Esophagus muscularis mucosa (tissue), 4 donors: ENCODE measurements at regions not wholly inside any gene's neighbourhood (a gene's known extent, or its start where the extent isn't known, plus 50 kb on each side); places are given as distances from the start of the nearest gene placed in this dataset.

ENCODE experiments used
- DNase-seq: peaks from one replicate; pipeline ENCODE4 v3.0.0-alpha.2; 2017; ENCODE audit errors: extremely low spot score
- H3K27ac ChIP-seq, 4 donors: fragments of 200-600 bp; sonication (generic); replicated peaks in 1 of 4; 1 replicate in 3 of 4; 2 replicates in 1 of 4; pipeline ENCODE4 v1.5.1; 2016 to 2019; ENCODE audit warnings: mild to moderate bottlenecking in 1 of 4
- H3K27me3 ChIP-seq, 4 donors: fragments of 200-600 bp; sonication (generic); one replicate each; pipeline versions ENCODE4 v1.5.1 to v1.6.0; 2016 to 2019
- H3K36me3 ChIP-seq, 4 donors: fragments of 200-600 bp; sonication (generic); one replicate each; pipeline ENCODE4 v1.5.1; 2016 to 2019
- H3K4me1 ChIP-seq, 4 donors: fragments of 200-600 bp; sonication (generic); one replicate each; pipeline ENCODE4 v1.5.1; 2016 to 2019
- H3K4me3 ChIP-seq, 4 donors: fragments of 200-600 bp; sonication (generic); 1 replicate in 2 of 4; 2 replicates in 2 of 4; pipeline ENCODE4 v1.5.1; 2016 to 2019; ENCODE audit warnings: mild to moderate bottlenecking in 4 of 4, moderate library complexity in 1 of 4
- H3K9me3 ChIP-seq, 4 donors: fragments of 200-600 bp; sonication (generic); 1 replicate in 3 of 4; 2 replicates in 1 of 4; pipeline ENCODE4 v1.5.1; 2016 to 2019
- CTCF ChIP-seq, 3 experiments: fragments of 200-600 bp in 2 of 3; fragments of 450-650 bp in 1 of 3; sonication (generic) in 2 of 3; IDR thresholded peaks; one replicate each; pipeline ENCODE4 v1.5.1; 2017 to 2019; ENCODE audit warnings: antibody characterized with exemption in 3 of 3, mild to moderate bottlenecking in 2 of 3, moderate library complexity in 1 of 3
- EP300 ChIP-seq: sonication (generic); formaldehyde crosslinking; IDR thresholded peaks from one replicate; pipeline ENCODE4 v1.6.1; 2017; ENCODE audit warnings: antibody characterized with exemption
- POLR2A ChIP-seq: fragments of 450-650 bp; IDR thresholded peaks from one replicate; pipeline ENCODE4 v1.6.1; 2017; ENCODE audit warnings: antibody characterized with exemption, moderate library complexity, mild to moderate bottlenecking, low read depth
- POLR2AphosphoS5 ChIP-seq, 2 donors: sonication (generic); formaldehyde crosslinking; IDR thresholded peaks; one replicate each; pipeline ENCODE4 v1.6.1; 2017; ENCODE audit warnings: antibody characterized with exemption in 2 of 2
- WGBS: methylation state at CpG from one replicate; pipeline ENCODE4 v1.1.5; 2018; 5-methylcytosine and 5-hydroxymethylcytosine counted together
- intact Hi-C: fragments of 100-400 bp; cut with DNase I; formaldehyde crosslinking; loops from one replicate; pipeline ENCODE4 v1.15.1; 2023

DNA sequence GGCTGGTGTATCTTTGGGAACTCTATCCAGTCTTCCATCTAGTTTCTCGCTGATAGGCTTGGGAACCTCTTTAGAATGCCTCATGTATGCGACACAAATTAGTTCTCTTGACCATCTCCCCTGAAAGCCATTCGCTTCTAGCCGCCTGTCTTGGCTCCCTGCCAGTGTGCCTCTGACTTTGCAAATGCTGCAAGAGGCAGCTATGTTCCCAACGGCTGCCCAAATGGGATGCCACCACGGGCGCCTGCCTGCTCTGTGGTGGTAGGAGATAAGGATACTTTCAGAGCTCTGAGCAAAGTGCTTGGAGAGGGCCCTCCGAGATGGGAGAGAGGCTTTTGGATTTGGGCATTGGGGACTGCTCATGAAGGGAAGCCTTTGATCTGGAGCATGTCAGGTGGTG, 77.7 kb upstream of the IGFBP5 start:
- Histone ChIP-seq H3K9me3 (no peaks in the 10 kb centered on the region), H3K4me1 (peaks cover 10 to 21% (median 14%) of the 10 kb centered on the region in 4 donors), H3K4me3 (no peak overlapping the region), H3K27me3 (no peaks in the 10 kb centered on the region), H3K27ac (no peak overlapping the region), H3K36me3 (no peaks in the 10 kb centered on the region)
- no peak for DNase-seq
- TF ChIP-seq POLR2AphosphoS5 (IDR thresholded peaks at IDR 0.05) (no peak), CTCF (IDR thresholded peaks at IDR 0.05) (no peak), EP300 (no peak), POLR2A (no peak)
- intact Hi-C loops = no loop called here
- 65% methylated on average over 7 of the region's 8 CpGs for WGBS

DNA sequence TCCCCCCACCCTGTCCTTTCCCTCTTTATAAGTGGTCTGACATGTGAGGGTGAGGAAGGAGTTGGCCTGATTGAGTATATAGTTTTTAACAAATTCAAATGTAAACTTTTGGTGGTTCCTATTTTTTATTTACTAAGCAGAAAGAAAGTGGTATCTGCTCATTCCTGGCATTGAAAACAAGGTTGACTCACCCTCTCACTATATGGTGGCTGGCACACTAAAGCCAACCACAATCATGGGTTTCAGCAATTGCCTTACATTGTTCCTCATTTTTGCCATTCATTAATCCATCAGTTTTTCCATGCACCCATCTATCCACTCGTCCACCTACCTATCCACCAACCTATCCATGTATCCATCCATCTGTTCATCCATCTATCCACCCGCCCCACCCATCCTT, 75.4 kb upstream of the IGFBP5 start:
- Histone ChIP-seq H3K36me3 (no peaks in the 10 kb centered on the region), H3K27me3 (no peaks in the 10 kb centered on the region), H3K4me3 (no peak overlapping the region), H3K4me1 (peaks cover 17 to 24% (median 19%) of the 10 kb centered on the region in 4 donors), H3K9me3 (no peaks in the 10 kb centered on the region), H3K27ac (no peak overlapping the region)
- 87% methylated on average over 2 of the region's 2 CpGs for WGBS
- no peak for TF ChIP-seq POLR2A
- TF ChIP-seq POLR2AphosphoS5 (IDR thresholded peaks at IDR 0.05) = no peak
- no peak for TF ChIP-seq CTCF (IDR thresholded peaks at IDR 0.05)
- TF ChIP-seq EP300 = no peak
- intact Hi-C loops = no loop called here
- no peak for DNase-seq

- H3K27me3 ChIP-seq = no peaks in the 10 kb centered on the region
- intact Hi-C loops = no loop called here
- no peak for DNase-seq
- H3K4me3 ChIP-seq = no peak overlapping the region
- H3K36me3 ChIP-seq = no peaks in the 10 kb centered on the region
- H3K27ac ChIP-seq = no peak overlapping the region
- no peaks in the 10 kb centered on the region for H3K9me3 ChIP-seq
- WGBS = 54% methylated on average over 3 of the region's 3 CpGs
- no peak for TF ChIP-seq CTCF (IDR thresholded peaks at IDR 0.05)
- no peak for TF ChIP-seq POLR2AphosphoS5 (IDR thresholded peaks at IDR 0.05)
- no peak for TF ChIP-seq EP300
- TF ChIP-seq POLR2A = no peak
- peaks cover 18 to 19% (median 19%) of the 10 kb centered on the region in 4 donors for H3K4me1 ChIP-seq
Measured at GRCh38 chr2:216770050-216770449, 74.7 kb upstream of the IGFBP5 start.

- no peak overlapping the region for H3K4me3 ChIP-seq
- no peaks in the 10 kb centered on the region for H3K27me3 ChIP-seq
- no peaks in the 10 kb centered on the region for H3K36me3 ChIP-seq
- H3K27ac ChIP-seq = no peak overlapping the region
- TF ChIP-seq POLR2AphosphoS5 (IDR thresholded peaks at IDR 0.05) (no peak), CTCF (IDR thresholded peaks at IDR 0.05) (no peak), POLR2A (no peak), EP300 (no peak)
- no peak for DNase-seq
- H3K4me1 ChIP-seq = peaks cover 14 to 15% (median 15%) of the 10 kb centered on the region in 4 donors
- no peaks in the 10 kb centered on the region for H3K9me3 ChIP-seq
- intact Hi-C loops = no loop called here
Measured at GRCh38 chr2:216769626-216770025, 74.3 kb upstream of the IGFBP5 start.

GRCh38 chr2:216768908-216769411, 73.6 kb upstream of the IGFBP5 start:
- H3K9me3 ChIP-seq = no peaks in the 10 kb centered on the region
- no peak overlapping the region for H3K4me3 ChIP-seq
- H3K36me3 ChIP-seq = no peaks in the 10 kb centered on the region
- no peak for DNase-seq
- H3K4me1 ChIP-seq = peaks cover 8 to 10% (median 9%) of the 10 kb centered on the region in 4 donors
- no peaks in the 10 kb centered on the region for H3K27me3 ChIP-seq
- TF ChIP-seq CTCF (IDR thresholded peaks at IDR 0.05) = no peak
- TF ChIP-seq POLR2AphosphoS5 (IDR thresholded peaks at IDR 0.05) = no peak
- no peak for TF ChIP-seq EP300
- no peak for TF ChIP-seq POLR2A
- intact Hi-C loops = no loop called here
- no peak overlapping the region for H3K27ac ChIP-seq
- 87% methylated on average over 3 of the region's 3 CpGs for WGBS
